Fibroblast of lung (primary cell): ENCODE measurements at regions not wholly inside any gene's neighbourhood (a gene's known extent, or its start where the extent isn't known, plus 50 kb on each side); places are given as distances from the start of the nearest gene placed in this dataset.

Experiments
- DNase-seq, 2 donors: peaks; one replicate each; pipeline versions ENCODE4 v3.0.0 to v3.0.0-alpha.2; 2010; ENCODE audit warnings: low read depth in 2 of 2
- H2AFZ ChIP-seq: 2 replicates; pipeline ENCODE4 v1.5.1; 2012; ENCODE audit warnings: low read length, control low read depth, inconsistent platforms
- H3K27ac ChIP-seq: 2 replicates; pipeline ENCODE4 v1.5.1; 2011; ENCODE audit warnings: low read length, control low read depth; ENCODE audit not compliant: insufficient read depth
- H3K27me3 ChIP-seq: 2 replicates; pipeline ENCODE4 v1.5.1; 2011; ENCODE audit warnings: mild to moderate bottlenecking, low read length; ENCODE audit not compliant: control insufficient read depth, insufficient read depth
- H3K36me3 ChIP-seq: 2 replicates; pipeline ENCODE4 v1.5.1; 2011; ENCODE audit warnings: low read length; ENCODE audit not compliant: control insufficient read depth, insufficient read depth
- H3K4me1 ChIP-seq: 2 replicates; pipeline ENCODE4 v1.5.1; 2011; ENCODE audit warnings: low read length; ENCODE audit not compliant: control insufficient read depth, insufficient read depth; ENCODE audit errors: extremely low read depth
- H3K4me2 ChIP-seq: 2 replicates; pipeline ENCODE4 v1.5.1; 2011; ENCODE audit warnings: low read length, control low read depth; ENCODE audit not compliant: insufficient read depth; ENCODE audit errors: extremely low read depth
- H3K4me3 ChIP-seq, 4 experiments: fragments of 200-600 bp in 1 of 4; sonication (generic) in 1 of 4; replicated peaks in 1 of 4; 2 replicates each; pipeline ENCODE4 v1.5.1; 2011 to 2016; ENCODE audit warnings: low read length in 4 of 4, low read depth in 3 of 4, mild to moderate bottlenecking in 3 of 4, control low read depth in 2 of 4, inconsistent platforms in 1 of 4, mixed read lengths in 1 of 4; ENCODE audit not compliant: insufficient read depth in 1 of 4; ENCODE audit errors: control extremely low read depth in 1 of 4
- H3K79me2 ChIP-seq: 2 replicates; pipeline ENCODE4 v1.5.1; 2012; ENCODE audit warnings: mild to moderate bottlenecking, low read length, inconsistent platforms; ENCODE audit not compliant: control insufficient read depth, insufficient read depth
- H3K9ac ChIP-seq: 2 replicates; pipeline ENCODE4 v1.5.1; 2011; ENCODE audit warnings: mild to moderate bottlenecking, low read length, control low read depth; ENCODE audit not compliant: insufficient read depth
- H3K9me3 ChIP-seq: 2 replicates; pipeline ENCODE4 v1.5.1; 2012; ENCODE audit warnings: low read depth, low read length; ENCODE audit not compliant: control insufficient read depth, insufficient read depth
- H4K20me1 ChIP-seq: 2 replicates; pipeline ENCODE4 v1.5.1; 2011; ENCODE audit warnings: low read length; ENCODE audit not compliant: control insufficient read depth, insufficient read depth; ENCODE audit errors: extremely low read depth
- CTCF ChIP-seq, 2 donors: IDR thresholded peaks in 1 of 2; conservative IDR thresholded peaks in 1 of 2; 1 replicate in 1 of 2; 2 replicates in 1 of 2; pipeline ENCODE4 v1.5.1; 2011 to 2012; ENCODE audit warnings: low read length in 2 of 2, control low read depth in 1 of 2, inconsistent platforms in 1 of 2, low read depth in 1 of 2, mild to moderate bottlenecking in 1 of 2
- EZH2 ChIP-seq: IDR thresholded peaks from 2 replicates; pipeline ENCODE4 v1.5.1; 2012; ENCODE audit warnings: low read length, control low read depth, mild to moderate bottlenecking; ENCODE audit errors: missing control alignments

- H4K20me1 ChIP-seq, result no peaks in the 10 kb centered on the region
- TF ChIP-seq CTCF (conservative IDR thresholded peaks at IDR 0.05 in 1 of 2, IDR thresholded peaks at IDR 0.05 in 1 of 2; ENCODE audit: low read depth in 1 of 2, low read length in 2 of 2), result peak in 1 of 2 donors; percentile 18
- no peak for TF ChIP-seq EZH2
- no peak overlapping the region for H3K4me3 ChIP-seq
- DNase-seq, result no peak
- no peaks in the 10 kb centered on the region for H3K9me3 ChIP-seq
- H3K4me2 ChIP-seq, result no peak overlapping the region
- H3K79me2 ChIP-seq, result no peaks in the 10 kb centered on the region
- no peaks in the 10 kb centered on the region for H3K36me3 ChIP-seq
- H3K4me1 ChIP-seq, result no peaks in the 10 kb centered on the region
- H3K9ac ChIP-seq, result no peak overlapping the region
- no peak overlapping the region for H3K27ac ChIP-seq
- H2AFZ ChIP-seq, result no peak overlapping the region
- H3K27me3 ChIP-seq, result no peaks in the 10 kb centered on the region
Observed at GRCh38 chr10:2619472-2619871, 447.9 kb upstream of the PFKP start.

GRCh38 chr10:2618690-2619089 lies 448.7 kb upstream of the PFKP start:
- no peak for DNase-seq
- no peaks in the 10 kb centered on the region for H3K27me3 ChIP-seq

GRCh38 chr10:2616215-2616614 lies 451.1 kb upstream of the PFKP start:
- Histone ChIP-seq H3K79me2 (no peaks in the 10 kb centered on the region), H3K9ac (no peak overlapping the region), H4K20me1 (no peaks in the 10 kb centered on the region), H3K27me3 (no peaks in the 10 kb centered on the region), H3K4me1 (no peaks in the 10 kb centered on the region), H3K27ac (no peak overlapping the region), H3K4me3 (no peak overlapping the region), H3K36me3 (no peaks in the 10 kb centered on the region), H3K9me3 (no peaks in the 10 kb centered on the region), H3K4me2 (no peak overlapping the region), H2AFZ (no peak overlapping the region)
- TF ChIP-seq CTCF (conservative IDR thresholded peaks at IDR 0.05 in 1 of 2, IDR thresholded peaks at IDR 0.05 in 1 of 2; ENCODE audit: low read depth in 1 of 2, low read length in 2 of 2) (no peak), EZH2 (no peak)
- DNase-seq, result no peak

More at GRCh38 chr10:2618690-2619089, 448.7 kb upstream of the PFKP start:
- H3K4me3 ChIP-seq, result no peak overlapping the region
- TF ChIP-seq CTCF (conservative IDR thresholded peaks at IDR 0.05 in 1 of 2, IDR thresholded peaks at IDR 0.05 in 1 of 2; ENCODE audit: low read depth in 1 of 2, low read length in 2 of 2) (no peak), EZH2 (no peak)
- H3K36me3 ChIP-seq, result no peaks in the 10 kb centered on the region
- no peaks in the 10 kb centered on the region for H3K4me1 ChIP-seq
- H3K9ac ChIP-seq, result no peak overlapping the region
- no peak overlapping the region for H2AFZ ChIP-seq
- H3K27ac ChIP-seq, result no peak overlapping the region
- H3K4me2 ChIP-seq, result no peak overlapping the region
- H3K9me3 ChIP-seq, result no peaks in the 10 kb centered on the region
- H4K20me1 ChIP-seq, result no peaks in the 10 kb centered on the region
- H3K79me2 ChIP-seq, result no peaks in the 10 kb centered on the region
